ENCODE measurements at regions not wholly inside any gene's neighbourhood (a gene's known extent, or its start where the extent isn't known, plus 50 kb on each side); places are given as distances from the start of the nearest gene placed in this dataset.

DNA sequence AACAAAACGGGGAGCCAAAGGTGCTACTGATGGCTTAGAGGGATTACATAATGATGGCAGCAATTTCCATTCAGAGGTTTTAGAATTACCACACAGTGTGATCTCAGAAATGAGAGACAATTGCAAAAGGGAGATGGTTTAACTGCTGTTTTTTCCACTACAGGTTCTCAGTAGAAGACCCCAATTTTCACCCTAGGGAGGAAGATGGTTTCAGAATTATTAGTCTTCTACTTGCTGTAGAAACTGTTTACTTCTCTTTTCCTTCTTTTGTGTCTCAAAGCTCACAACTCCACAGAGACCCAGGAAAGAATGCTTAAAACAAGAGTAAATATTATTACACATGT, 226.5 kb downstream of the INHBA start:
- TF ChIP-seq CTCF (IDR thresholded peaks at IDR 0.05; ENCODE audit: low read depth, low read length) (no peak), EZH2phosphoT487 (IDR thresholded peaks at IDR 0.05; ENCODE audit: low read depth) (no peak)

Data from OCI-LY3 (cell line).